Colonic mucosa (tissue), 4 donors: ENCODE measurements at regions not wholly inside any gene's neighbourhood (a gene's known extent, or its start where the extent isn't known, plus 50 kb on each side); places are given as distances from the start of the nearest gene placed in this dataset.

Experiments used
- DNase-seq: peaks from one replicate; pipeline ENCODE4 v3.0.0-alpha.2; 2020
- H3K27ac ChIP-seq: fragments of 200-600 bp; one replicate; pipeline ENCODE4 v1.8.0; 2021
- H3K27me3 ChIP-seq: fragments of 200-600 bp; one replicate; pipeline ENCODE4 v1.8.0; 2021
- H3K36me3 ChIP-seq: fragments of 200-600 bp; one replicate; pipeline ENCODE4 v1.8.0; 2021
- H3K4me1 ChIP-seq: fragments of 200-600 bp; one replicate; pipeline ENCODE4 v1.8.0; 2021; ENCODE audit warnings: mild to moderate bottlenecking
- H3K4me3 ChIP-seq: fragments of 200-600 bp; one replicate; pipeline ENCODE4 v1.8.0; 2021
- H3K9ac ChIP-seq, 2 donors: one replicate each; pipeline ENCODE4 v1.7.0; 2013; ENCODE audit warnings: control low read depth in 2 of 2, low read depth in 2 of 2, low read length in 2 of 2
- H3K9me3 ChIP-seq: fragments of 200-600 bp; one replicate; pipeline ENCODE4 v1.8.0; 2021
- CTCF ChIP-seq: fragments of 200-600 bp; IDR thresholded peaks from one replicate; pipeline ENCODE4 v1.8.0; 2022; ENCODE audit warnings: antibody characterized with exemption, mild to moderate bottlenecking
- intact Hi-C: fragments of 100-400 bp; cut with DNase I; formaldehyde crosslinking; loops from one replicate; pipeline ENCODE4 v1.14.1; 2022
- donor health status: healthy.
- donor health status: DM: no; HTN: no; CAD: no.
- donor health status: DM: no; HTN: no; CAD: no.

GRCh38 chr1:47643306-47644211, 205.7 kb downstream of the FOXD2 start:
- H3K4me3 ChIP-seq: no peak overlapping the region
- no peak overlapping the region for H3K9ac ChIP-seq
- DNase-seq: no peak
- H3K9me3 ChIP-seq: no peaks in the 10 kb centered on the region
- intact Hi-C loops: no loop called here
- no peak overlapping the region for H3K27ac ChIP-seq
- H3K27me3 ChIP-seq: no peaks in the 10 kb centered on the region
- no peaks in the 10 kb centered on the region for H3K4me1 ChIP-seq
- no peak for TF ChIP-seq CTCF
- H3K36me3 ChIP-seq: no peaks in the 10 kb centered on the region

GRCh38 chr1:47644212-47644573, 206.3 kb downstream of the FOXD2 start:
- Histone ChIP-seq H3K36me3 (no peaks in the 10 kb centered on the region), H3K9ac (no peak overlapping the region), H3K27me3 (no peaks in the 10 kb centered on the region), H3K4me1 (no peaks in the 10 kb centered on the region), H3K27ac (no peak overlapping the region), H3K9me3 (no peaks in the 10 kb centered on the region), H3K4me3 (no peak overlapping the region)
- intact Hi-C loops: no loop called here
- no peak for TF ChIP-seq CTCF
- no peak for DNase-seq

GRCh38 chr1:47645151-47645550, 207.3 kb downstream of the FOXD2 start:
- H3K4me1 ChIP-seq: no peaks in the 10 kb centered on the region
- H3K4me3 ChIP-seq: no peak overlapping the region
- no peak for TF ChIP-seq CTCF
- no peak for DNase-seq
- H3K27me3 ChIP-seq: no peaks in the 10 kb centered on the region
- intact Hi-C loops: no loop called here
- no peak overlapping the region for H3K9ac ChIP-seq
- H3K36me3 ChIP-seq: no peaks in the 10 kb centered on the region
- no peaks in the 10 kb centered on the region for H3K9me3 ChIP-seq
- no peak overlapping the region for H3K27ac ChIP-seq

- Histone ChIP-seq H3K9ac (no peak overlapping the region), H3K4me3 (no peak overlapping the region), H3K4me1 (peaks cover 11% of the 10 kb centered on the region), H3K9me3 (no peaks in the 10 kb centered on the region), H3K36me3 (no peaks in the 10 kb centered on the region), H3K27me3 (no peaks in the 10 kb centered on the region), H3K27ac (no peak overlapping the region)
- no peak for TF ChIP-seq CTCF
- intact Hi-C loops: no loop called here
- no peak for DNase-seq
Observed at GRCh38 chr1:47646676-47647075, 208.8 kb downstream of the FOXD2 start.

- H3K36me3 ChIP-seq: no peaks in the 10 kb centered on the region
- TF ChIP-seq CTCF: no peak
- H3K9ac ChIP-seq: no peak overlapping the region
- no peak overlapping the region for H3K4me3 ChIP-seq
- no peak overlapping the region for H3K27ac ChIP-seq
- no peaks in the 10 kb centered on the region for H3K27me3 ChIP-seq
- no peak for DNase-seq
- peaks cover 17% of the 10 kb centered on the region for H3K4me1 ChIP-seq
- intact Hi-C loops: no loop called here
- H3K9me3 ChIP-seq: no peaks in the 10 kb centered on the region
Observed at GRCh38 chr1:47647327-47647845, 209.5 kb downstream of the FOXD2 start.
